ENCODE measurements at regions not wholly inside any gene's neighbourhood (a gene's known extent, or its start where the extent isn't known, plus 50 kb on each side); places are given as distances from the start of the nearest gene placed in this dataset.

- TF ChIP-seq, protein P1, sequence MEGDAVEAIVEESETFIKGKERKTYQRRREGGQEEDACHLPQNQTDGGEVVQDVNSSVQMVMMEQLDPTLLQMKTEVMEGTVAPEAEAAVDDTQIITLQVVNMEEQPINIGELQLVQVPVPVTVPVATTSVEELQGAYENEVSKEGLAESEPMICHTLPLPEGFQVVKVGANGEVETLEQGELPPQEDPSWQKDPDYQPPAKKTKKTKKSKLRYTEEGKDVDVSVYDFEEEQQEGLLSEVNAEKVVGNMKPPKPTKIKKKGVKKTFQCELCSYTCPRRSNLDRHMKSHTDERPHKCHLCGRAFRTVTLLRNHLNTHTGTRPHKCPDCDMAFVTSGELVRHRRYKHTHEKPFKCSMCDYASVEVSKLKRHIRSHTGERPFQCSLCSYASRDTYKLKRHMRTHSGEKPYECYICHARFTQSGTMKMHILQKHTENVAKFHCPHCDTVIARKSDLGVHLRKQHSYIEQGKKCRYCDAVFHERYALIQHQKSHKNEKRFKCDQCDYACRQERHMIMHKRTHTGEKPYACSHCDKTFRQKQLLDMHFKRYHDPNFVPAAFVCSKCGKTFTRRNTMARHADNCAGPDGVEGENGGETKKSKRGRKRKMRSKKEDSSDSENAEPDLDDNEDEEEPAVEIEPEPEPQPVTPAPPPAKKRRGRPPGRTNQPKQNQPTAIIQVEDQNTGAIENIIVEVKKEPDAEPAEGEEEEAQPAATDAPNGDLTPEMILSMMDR (tag by site-specific recombination; IDR thresholded peaks at IDR 0.05): no peak
- TF ChIP-seq INSM2 (tag by site-specific recombination; IDR thresholded peaks at IDR 0.05): no peak
- no peak for TF ChIP-seq ZNF121 (tag by site-specific recombination; IDR thresholded peaks at IDR 0.05)
Observed at GRCh38 chr13:30100226-30100625, 207.1 kb downstream of the KATNAL1 start.
